ENCODE measurements at regions not wholly inside any gene's neighbourhood (a gene's known extent, or its start where the extent isn't known, plus 50 kb on each side); places are given as distances from the start of the nearest gene placed in this dataset.
A peak's percentile ranks its signal among the peaks of the same experiment; 100 is the strongest.

GRCh38 chr17:27952366-27952765, 59.2 kb upstream of the LYRM9 start (continued):
- TF ChIP-seq REST (IDR thresholded peaks at IDR 0.05; ENCODE audit: unreplicated experiment) (no peak), NANOG (IDR thresholded peaks at IDR 0.05; ENCODE audit: borderline replicate concordance) (no peak), ZNF114 (CRISPR knock-in tag; IDR thresholded peaks at IDR 0.05) (no peak)

GRCh38 chr17:27954548-27955495, 61.7 kb upstream of the LYRM9 start:
- Histone ChIP-seq H3F3A (replicated peaks; ENCODE audit: low read depth) (no peaks in the 10 kb centered on the region), H3K4me2 (peak overlapping the region; percentile 23), H3K9me2 (ENCODE audit: insufficient read depth) (no peaks in the 10 kb centered on the region), H3K36me3 (ENCODE audit: insufficient read depth) (no peaks in the 10 kb centered on the region), H3K4me3 (no peak overlapping the region), H3K79me2 (replicated peaks; ENCODE audit: insufficient read depth) (no peaks in the 10 kb centered on the region), H3K27me3 (ENCODE audit: insufficient read depth) (no peaks in the 10 kb centered on the region), H4K20me1 (replicated peaks; ENCODE audit: insufficient read depth) (no peaks in the 10 kb centered on the region), H3K27ac (ENCODE audit: low read depth) (no peak overlapping the region), H2AFZ (peak overlapping the region; percentile 29), H3K4me1 (ENCODE audit: insufficient read depth) (peaks cover 22% of the 10 kb centered on the region)
- ATAC-seq (peak; percentile 14; the same call in 1 of the 3 replicates), DNase-seq (ENCODE audit: low spot score) (no peak)
- no peak for TF ChIP-seq EZH2phosphoT487 (IDR thresholded peaks at IDR 0.05; ENCODE audit: unreplicated experiment)
- TF ChIP-seq ETS1 (IDR thresholded peaks at IDR 0.05), result no peak
- TF ChIP-seq ZNF331 (CRISPR knock-in tag; IDR thresholded peaks at IDR 0.05; ENCODE audit: low read depth), result no peak
- no peak for TF ChIP-seq NANOG (IDR thresholded peaks at IDR 0.05; ENCODE audit: borderline replicate concordance)
- no peak for TF ChIP-seq POLR2AphosphoS5 (IDR thresholded peaks at IDR 0.05; ENCODE audit: low read depth)
- peak overlapping the region; percentile 29; the same call in 1 of the 2 replicates for H3K27ac Mint-ChIP-seq
- peaks cover 45% of the 10 kb centered on the region for H3K4me1 Mint-ChIP-seq
- no peaks in the 10 kb centered on the region for H3K9me3 Mint-ChIP-seq
- H3K4me3 Mint-ChIP-seq, result no peak overlapping the region
- peaks cover 5% of the 10 kb centered on the region for H3K27me3 Mint-ChIP-seq (ENCODE audit: insufficient read depth, low read depth, poor library complexity)
- no peaks in the 10 kb centered on the region for H3K36me3 Mint-ChIP-seq (ENCODE audit: low read depth)
